ENCODE measurements at regions not wholly inside any gene's neighbourhood (a gene's known extent, or its start where the extent isn't known, plus 50 kb on each side); places are given as distances from the start of the nearest gene placed in this dataset.
A peak's percentile ranks its signal among the peaks of the same experiment; 100 is the strongest.

DNA sequence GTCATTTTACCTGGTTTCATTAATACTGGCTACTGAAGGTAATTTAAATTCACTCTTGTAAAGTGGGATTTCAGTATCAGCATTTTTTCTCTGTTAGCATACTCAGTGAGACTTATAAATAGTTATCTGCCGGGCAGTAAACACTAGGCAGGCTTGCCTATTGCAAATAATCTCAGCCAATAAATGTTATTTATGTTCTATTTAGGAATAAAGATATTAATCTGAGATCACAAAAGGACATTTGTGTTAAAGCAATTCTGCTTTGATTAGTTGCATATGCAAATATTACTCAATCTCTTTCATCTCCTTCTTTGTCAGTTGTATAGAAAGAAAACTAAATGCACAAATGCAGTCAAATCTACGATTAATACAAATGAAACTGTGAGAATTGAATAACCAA lies 827.8 kb downstream of the TLE4 start:
- DNase-seq: no peak

- no peak for DNase-seq
Measured at GRCh38 chr9:80387828-80388227, 816.1 kb downstream of the TLE4 start.

- DNase-seq: no peak
Measured at GRCh38 chr9:80385246-80385645, 813.5 kb downstream of the TLE4 start.

DNA sequence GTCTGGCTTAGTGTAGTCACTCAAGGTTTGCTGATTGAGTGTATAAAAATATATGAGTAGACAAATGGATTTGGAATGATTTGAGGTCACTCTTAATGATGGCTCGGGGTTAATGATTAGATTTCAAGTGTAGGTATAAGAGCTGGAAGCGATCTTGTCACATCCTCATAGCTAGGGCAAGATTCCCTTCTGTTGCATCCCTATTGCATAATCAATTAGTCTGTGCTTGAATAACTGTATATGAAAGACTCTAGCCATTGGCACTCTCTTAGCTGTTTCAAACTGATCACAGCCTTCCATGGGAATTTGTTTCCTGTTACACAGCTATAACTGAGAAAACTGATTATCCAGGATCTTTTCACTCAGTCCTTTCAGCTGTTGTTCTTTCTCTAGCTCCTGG lies 811.6 kb downstream of the TLE4 start:
- no peak for DNase-seq

- no peak for DNase-seq
Measured at GRCh38 chr9:80382211-80382891, 810.6 kb downstream of the TLE4 start.

GRCh38 chr9:80380301-80380700 lies 808.5 kb downstream of the TLE4 start:
- no peak for DNase-seq

GRCh38 chr9:80378669-80379293 lies 807.0 kb downstream of the TLE4 start:
- DNase-seq: no peak

DNA sequence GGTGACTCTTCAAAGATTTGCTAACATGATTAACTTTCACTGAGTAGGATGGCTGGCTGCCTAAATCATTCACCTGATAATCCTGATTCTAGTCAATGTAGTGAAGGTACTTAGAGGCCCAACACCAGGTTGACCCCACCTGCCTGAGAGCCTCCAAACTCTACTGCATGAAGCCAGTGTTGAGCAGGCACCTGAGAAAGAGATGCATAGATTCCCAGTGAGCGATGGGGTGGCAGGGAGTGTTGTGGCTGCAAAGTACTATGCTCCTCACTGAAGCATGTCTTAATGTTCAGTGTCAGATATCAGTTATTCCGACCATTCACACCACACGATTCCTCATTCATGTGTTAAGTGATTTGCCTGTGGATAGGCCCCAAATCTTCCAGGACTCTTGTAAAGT lies 804.4 kb downstream of the TLE4 start:
- no peak for DNase-seq

DNA sequence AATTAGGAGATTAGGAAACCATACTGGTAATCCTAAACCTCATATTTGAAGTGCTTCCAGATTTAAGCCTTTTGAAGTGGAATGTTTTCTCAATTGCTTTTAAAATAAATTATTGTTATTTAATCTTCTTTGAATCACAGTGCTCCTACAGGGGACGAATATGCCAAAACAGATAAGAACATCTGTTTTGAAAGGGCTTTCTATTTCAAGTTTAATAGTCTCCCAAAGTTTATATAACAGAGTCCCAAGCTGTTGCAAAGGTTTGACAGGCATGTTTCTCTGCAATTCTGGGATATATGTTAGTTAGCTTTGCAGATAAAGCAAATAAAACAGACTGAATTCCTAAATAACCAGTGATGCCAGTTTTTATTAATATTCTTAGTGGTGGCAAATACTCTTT lies 803.7 kb downstream of the TLE4 start:
- DNase-seq: no peak

GRCh38 chr9:80369641-80370040 lies 797.9 kb downstream of the TLE4 start:
- no peak for DNase-seq

DNA sequence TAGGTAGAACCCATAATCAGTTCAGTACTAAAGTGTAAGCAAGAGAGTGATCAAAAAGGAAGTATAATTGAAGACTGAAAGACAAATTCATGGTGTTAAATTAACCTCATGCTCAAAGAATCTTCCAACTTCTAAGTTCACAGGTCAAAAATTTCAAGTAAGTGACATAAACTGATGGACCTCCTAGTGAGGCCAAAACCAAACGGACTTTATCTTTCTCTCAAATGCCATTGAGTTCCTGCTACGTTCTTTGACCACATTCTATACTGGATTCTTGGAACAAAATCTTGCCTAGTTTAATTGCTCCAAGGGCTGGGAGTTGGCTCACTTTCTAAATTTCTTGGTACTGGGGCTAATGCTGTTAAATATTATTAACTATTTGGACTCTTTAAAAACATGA lies 794.9 kb downstream of the TLE4 start:
- DNase-seq: no peak

DNA sequence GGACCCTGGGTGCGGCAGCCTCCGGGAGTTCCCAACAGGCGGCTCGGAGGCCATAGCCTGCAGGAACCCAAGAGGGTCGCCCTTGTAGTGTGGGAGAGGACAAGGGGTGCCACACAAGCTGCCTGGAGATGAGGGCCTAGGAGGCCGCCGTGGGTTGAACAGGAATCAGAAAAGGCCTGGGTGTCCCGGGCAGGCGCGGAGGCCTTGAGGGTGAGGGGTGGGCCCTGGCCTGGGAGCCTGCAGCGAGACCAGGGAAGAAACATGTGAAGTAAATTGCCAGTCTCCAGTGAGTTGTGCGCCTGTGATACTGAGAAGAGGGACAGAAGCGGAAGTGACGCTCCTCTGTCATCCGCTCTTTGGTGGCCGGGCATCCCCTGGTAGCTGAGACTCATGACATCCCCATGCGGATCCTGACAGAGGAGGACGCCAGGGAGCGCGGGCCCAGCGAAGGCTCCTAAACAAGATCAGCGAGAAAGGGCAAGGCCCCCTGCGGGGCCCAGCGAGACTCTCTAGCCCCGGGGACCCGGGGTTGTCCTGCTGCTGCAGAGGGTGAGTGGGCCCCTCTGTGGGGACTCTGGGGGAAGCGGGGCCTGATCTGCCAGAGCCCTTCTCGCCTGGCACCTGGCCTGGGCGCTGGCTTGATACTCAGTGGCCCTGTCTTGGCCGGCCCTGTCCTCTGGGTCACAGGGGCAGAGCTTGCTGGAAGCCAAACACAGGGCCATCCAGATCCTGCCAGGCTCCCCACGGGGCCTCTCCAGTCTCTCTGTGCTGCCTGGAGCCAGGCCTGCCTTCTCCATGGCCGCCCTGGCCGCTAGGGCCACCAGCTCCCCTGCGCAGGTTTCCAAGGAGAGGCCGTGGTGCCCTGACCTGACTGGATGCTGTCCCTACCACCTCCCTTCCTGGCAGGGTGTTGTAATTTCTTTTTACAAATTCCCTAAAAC lies 788.4 kb downstream of the TLE4 start:
- DNase-seq: no peak

- DNase-seq: no peak
Measured at GRCh38 chr9:80359291-80359690, 787.5 kb downstream of the TLE4 start.

DNA sequence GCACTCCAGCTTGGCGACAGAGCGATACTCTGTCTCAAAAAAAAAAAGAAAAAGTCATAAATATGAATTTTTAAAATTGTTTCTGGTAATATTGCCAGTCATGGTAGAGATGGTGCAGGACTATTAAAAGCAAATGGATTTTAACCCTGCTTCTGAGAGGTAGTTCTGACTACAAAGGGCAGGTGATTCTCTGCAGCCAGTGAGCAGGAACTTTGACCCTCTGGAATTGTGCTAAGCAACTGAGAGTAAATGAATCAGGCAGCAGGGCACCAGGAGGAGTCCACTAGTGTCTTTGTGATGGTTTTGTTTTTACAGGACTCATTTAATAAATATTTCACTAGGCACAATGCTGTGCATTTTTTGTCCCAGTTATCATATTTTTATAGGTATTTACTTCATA lies 781.2 kb downstream of the TLE4 start:
- no peak for DNase-seq

GRCh38 chr9:80351612-80352011 lies 779.8 kb downstream of the TLE4 start:
- DNase-seq: no peak

DNA sequence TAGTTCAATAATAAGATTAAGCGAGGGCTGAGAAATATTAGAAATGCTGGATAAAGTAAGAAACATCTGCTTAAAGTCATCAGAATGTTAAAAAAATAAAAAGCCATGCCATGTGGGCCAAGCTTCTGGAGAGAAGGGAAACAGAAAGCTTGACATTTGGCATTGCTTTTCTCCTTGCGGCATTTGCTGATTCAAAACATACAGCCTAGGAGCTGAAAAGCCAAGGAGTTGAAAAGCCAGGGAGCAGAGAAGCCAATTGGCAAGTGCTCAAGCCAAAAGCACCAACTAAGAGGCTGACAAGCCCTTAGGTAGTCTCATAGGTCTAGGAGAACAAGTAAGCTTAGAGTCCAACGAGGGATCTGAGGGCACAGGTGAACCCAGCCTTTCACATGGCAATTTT lies 754.3 kb downstream of the TLE4 start:
- DNase-seq: no peak

GRCh38 chr9:80320916-80321315 lies 749.2 kb downstream of the TLE4 start:
- DNase-seq: no peak

DNA sequence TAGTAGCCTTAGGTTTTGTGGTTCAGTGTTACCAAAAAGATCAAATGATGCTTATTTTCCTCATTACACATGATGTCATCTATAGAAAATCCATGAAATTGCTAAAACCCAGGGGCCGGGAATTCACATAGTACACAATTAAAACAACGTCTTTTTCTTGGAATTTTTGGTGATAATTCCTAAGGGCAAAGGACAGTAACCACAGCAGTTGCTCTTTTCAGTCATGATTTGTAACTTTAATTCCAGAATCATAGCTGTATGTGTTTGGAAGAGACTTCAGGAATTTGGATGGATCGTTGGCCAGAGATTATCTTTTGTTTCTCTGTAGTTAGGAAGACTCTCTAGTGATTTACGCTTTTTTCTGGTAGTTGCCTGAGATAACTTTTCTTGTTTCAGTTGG lies 748.7 kb downstream of the TLE4 start:
- no peak for DNase-seq

GRCh38 chr9:80305136-80305535 lies 733.4 kb downstream of the TLE4 start:
- DNase-seq: no peak

DNA sequence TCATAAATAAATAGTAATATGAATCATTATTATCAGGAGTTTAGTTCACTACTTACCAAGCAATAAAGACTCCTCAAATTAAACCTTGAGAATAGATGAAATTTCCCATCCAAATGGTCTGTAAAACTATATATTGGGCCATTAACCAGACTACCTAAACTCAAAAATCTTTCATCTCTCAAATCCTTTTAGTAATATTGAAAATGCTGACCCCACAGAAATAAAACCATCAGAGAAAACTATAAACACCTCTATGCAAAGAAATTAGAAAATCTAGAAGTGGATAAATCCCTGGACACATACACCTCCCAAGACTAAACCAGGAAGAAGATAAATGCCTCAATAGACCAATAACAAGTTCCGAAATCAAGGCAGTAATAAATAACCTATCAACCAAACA lies 723.2 kb downstream of the TLE4 start:
- DNase-seq: no peak

DNA sequence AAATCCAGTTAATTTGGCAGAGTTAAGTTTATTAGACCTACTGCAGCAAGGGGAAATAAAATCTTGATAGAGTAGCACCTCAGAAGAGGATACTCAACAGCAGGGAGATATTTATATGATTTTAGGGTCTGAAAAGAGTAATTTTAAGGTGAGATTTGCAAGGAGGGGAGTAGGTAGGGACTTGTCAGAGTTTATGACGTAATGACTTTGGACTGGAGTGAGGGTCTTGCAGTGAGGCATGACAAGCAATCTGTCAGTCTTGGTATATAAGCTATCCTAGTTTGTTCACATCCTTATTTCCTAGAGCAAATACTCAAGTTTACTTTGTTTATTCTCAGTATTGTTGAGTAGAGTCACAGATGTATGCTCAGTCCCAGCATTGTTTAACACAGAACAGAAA lies 722.6 kb downstream of the TLE4 start:
- no peak for DNase-seq

GRCh38 chr9:80292231-80292630 lies 720.5 kb downstream of the TLE4 start:
- DNase-seq: no peak

DNA sequence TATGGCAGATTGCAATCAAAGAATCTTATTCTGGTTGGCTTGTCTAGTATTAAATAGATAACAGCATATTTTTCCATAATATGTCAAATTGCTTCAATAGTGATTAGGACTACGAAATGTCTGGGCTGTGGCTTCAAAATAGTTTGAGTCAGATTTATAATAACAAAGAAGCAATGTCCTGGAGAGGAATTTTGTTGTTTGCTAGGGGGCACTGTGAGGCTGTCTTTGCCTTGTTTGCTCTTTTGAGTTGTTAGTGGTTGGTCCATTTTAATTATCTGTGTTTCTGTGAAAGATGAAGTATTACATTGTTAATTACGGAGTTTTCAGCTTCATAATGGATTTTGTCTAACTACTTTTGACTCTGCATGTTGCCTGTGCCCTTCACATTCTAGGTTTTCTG lies 713.6 kb downstream of the TLE4 start:
- peak; percentile 21 for DNase-seq

DNA sequence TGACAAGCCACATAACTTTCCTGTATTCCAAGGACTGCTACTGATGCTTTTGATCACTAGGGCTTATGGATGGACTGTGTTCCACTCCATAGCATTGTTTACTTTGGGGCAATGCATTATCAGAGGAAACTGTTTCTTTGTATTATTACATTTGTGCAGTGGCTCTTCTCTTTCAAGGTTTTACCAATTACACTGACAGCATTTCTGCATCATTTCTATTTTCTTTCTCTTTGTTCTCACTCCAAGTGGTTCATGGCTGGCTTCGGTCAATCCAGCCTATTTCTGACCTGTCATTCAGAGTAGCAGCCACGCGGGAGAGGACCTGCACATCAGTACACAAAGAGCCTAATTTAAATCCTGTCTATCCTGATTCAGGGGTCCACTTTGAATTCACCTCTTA lies 711.0 kb downstream of the TLE4 start:
- DNase-seq: no peak
